ENCODE measurements at regions not wholly inside any gene's neighbourhood (a gene's known extent, or its start where the extent isn't known, plus 50 kb on each side); places are given as distances from the start of the nearest gene placed in this dataset.

DNA sequence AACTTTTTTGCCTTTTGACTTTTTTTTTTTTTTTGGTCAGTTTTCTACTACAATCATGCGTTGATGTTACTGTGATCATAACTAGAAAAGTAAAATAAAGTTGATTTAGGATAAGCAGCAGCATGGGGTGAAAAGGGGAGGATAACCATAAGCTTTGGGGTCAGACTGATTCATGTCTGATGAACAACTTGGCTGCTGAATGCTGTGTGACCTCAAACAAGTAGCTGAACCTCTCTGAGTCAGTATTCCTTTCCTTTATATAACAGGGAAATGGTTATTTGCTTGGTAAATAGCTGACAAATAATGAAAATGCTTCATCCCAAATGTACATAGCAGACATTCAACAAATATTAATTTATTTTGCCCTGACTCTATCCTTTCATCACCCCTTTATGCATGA lies 413.0 kb downstream of the VRK1 start:
- Histone ChIP-seq H3K4me1 (ENCODE audit: control insufficient read depth in 1 of 2, insufficient read depth in 2 of 2, low read length in 2 of 2) (no peaks in the 10 kb centered on the region), H3K36me3 (ENCODE audit: control insufficient read depth in 1 of 2, insufficient read depth in 2 of 2, low read length in 2 of 2) (no peaks in the 10 kb centered on the region), H3K9me3 (ENCODE audit: control insufficient read depth in 1 of 2, low read length in 2 of 2) (no peaks in the 10 kb centered on the region), H3K27ac (ENCODE audit: low read length) (no peak overlapping the region), H3K27me3 (ENCODE audit: low read depth, low read length) (no peaks in the 10 kb centered on the region), H3K4me3 (ENCODE audit: low read depth in 1 of 2, low read length in 2 of 2) (no peak overlapping the region)

DNA sequence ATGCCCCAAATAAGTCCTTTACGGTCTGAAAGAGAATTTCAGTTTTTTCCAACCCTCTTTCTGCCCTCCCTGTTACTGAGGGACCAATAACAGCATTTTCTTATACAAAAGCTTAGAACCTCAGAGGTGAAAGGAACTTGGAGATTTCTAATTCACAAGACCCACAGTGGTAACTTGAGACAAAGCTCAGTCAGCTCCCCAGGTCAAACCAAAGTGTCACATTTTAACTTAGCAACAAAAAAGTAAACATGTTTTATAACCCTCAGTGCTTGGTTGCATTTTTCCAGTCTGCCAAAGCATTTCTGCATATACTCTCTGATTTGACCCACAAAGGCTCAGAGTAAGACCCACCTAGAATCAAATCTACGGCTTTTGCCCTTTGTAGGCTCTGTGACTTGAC lies 415.2 kb downstream of the VRK1 start:
- H3K27me3 ChIP-seq (ENCODE audit: low read depth, low read length), result no peaks in the 10 kb centered on the region
- H3K9me3 ChIP-seq (ENCODE audit: control insufficient read depth in 1 of 2, low read length in 2 of 2), result no peaks in the 10 kb centered on the region
- no peak overlapping the region for H3K27ac ChIP-seq (ENCODE audit: low read length)
- no peaks in the 10 kb centered on the region for H3K4me1 ChIP-seq (ENCODE audit: control insufficient read depth in 1 of 2, insufficient read depth in 2 of 2, low read length in 2 of 2)
- no peak overlapping the region for H3K4me3 ChIP-seq (ENCODE audit: low read depth in 1 of 2, low read length in 2 of 2)
- H3K36me3 ChIP-seq (ENCODE audit: control insufficient read depth in 1 of 2, insufficient read depth in 2 of 2, low read length in 2 of 2), result no peaks in the 10 kb centered on the region

- H3K4me3 ChIP-seq (ENCODE audit: low read depth in 1 of 2, low read length in 2 of 2), result no peak overlapping the region
- no peaks in the 10 kb centered on the region for H3K27me3 ChIP-seq (ENCODE audit: low read depth, low read length)
Measured at GRCh38 chr14:97213720-97214119, 416.5 kb downstream of the VRK1 start.

DNA sequence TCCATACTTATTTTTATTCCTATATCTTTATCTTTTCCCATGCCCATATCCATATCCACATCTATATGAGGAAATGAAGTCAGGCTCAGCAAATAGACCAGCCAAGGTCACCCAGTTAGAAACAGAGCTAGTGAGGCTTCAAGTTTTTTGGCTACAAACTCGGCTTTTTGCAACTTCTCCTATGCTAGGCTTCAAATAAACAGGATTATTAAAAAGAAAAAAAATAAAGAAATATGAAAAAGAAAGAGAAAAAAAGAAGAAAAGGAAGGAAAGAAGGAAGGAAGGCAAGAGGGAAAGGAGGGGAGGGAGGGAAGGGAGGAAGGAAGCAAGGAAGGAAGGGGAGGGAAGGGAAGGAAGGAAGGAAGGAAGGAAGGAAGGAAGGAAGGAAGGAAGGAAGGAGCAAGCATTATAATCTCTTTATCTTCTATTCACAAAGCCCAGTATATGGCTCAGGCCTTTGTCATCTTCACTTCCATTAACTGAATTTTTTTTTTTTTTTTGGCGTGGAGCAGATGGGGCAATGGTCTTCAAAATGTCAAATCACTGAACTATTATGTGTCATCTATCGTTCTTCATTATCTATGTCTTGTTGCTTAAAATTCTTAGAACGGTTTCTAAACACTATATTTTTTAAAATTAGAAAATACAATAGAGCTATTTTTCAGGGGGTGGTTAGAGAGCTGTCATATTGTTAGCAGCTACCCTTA lies 418.2 kb downstream of the VRK1 start:
- no peak overlapping the region for H3K4me3 ChIP-seq (ENCODE audit: low read depth in 1 of 2, low read length in 2 of 2)
- peaks cover 0 to 16% of the 10 kb centered on the region in 2 donors for H3K4me1 ChIP-seq (ENCODE audit: control insufficient read depth in 1 of 2, insufficient read depth in 2 of 2, low read length in 2 of 2)
- no peak overlapping the region for H3K27ac ChIP-seq (ENCODE audit: low read length)
- H3K9me3 ChIP-seq (ENCODE audit: control insufficient read depth in 1 of 2, low read length in 2 of 2), result no peaks in the 10 kb centered on the region
- peaks cover 6% of the 10 kb centered on the region for H3K27me3 ChIP-seq (ENCODE audit: low read depth, low read length)
- no peaks in the 10 kb centered on the region for H3K36me3 ChIP-seq (ENCODE audit: control insufficient read depth in 1 of 2, insufficient read depth in 2 of 2, low read length in 2 of 2)

More at GRCh38 chr14:97213720-97214119, 416.5 kb downstream of the VRK1 start:
- Histone ChIP-seq H3K9me3 (ENCODE audit: control insufficient read depth in 1 of 2, low read length in 2 of 2) (no peaks in the 10 kb centered on the region), H3K27ac (ENCODE audit: low read length) (no peak overlapping the region), H3K36me3 (ENCODE audit: control insufficient read depth in 1 of 2, insufficient read depth in 2 of 2, low read length in 2 of 2) (no peaks in the 10 kb centered on the region), H3K4me1 (ENCODE audit: control insufficient read depth in 1 of 2, insufficient read depth in 2 of 2, low read length in 2 of 2) (peaks cover 0 to 6% of the 10 kb centered on the region in 2 donors)

DNA sequence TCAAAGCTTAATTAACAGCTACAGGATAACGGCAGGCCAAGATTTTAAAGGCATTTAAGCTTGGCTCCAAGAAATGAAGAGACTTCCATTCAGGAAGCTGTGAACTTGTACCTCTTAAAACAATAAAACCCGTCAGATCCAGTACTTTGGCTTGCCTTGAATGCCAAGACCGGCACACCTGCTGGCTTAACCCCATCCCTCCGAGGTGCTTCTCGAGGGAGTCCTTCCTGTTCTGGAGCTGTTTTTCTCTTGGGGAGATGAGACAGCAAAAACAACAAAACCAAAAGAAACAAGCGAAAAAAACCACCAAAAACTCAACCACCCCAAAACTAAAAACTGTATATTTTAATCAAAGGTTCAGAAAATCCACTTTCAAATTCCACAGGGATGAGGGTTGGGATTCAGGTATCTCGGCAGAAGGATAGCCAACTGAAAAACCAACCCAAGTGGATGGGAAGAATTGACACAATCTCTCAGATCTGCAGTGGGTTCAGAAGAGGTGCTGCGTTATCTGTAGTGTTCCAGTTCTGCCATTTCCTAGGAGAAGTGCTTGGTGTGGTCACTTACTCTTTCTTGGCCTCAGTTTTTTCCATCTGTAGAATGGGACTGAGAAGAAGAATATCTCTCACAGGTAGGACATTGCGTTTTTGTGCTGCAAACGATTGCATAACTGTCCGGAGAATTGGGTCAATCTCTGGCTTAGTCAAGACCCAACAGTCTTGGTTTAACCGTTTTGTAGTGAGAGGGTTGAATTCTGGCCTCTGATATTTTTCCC lies 420.1 kb downstream of the VRK1 start:
- Histone ChIP-seq H3K36me3 (ENCODE audit: control insufficient read depth in 1 of 2, insufficient read depth in 2 of 2, low read length in 2 of 2) (no peaks in the 10 kb centered on the region), H3K4me3 (ENCODE audit: low read depth in 1 of 2, low read length in 2 of 2) (no peak overlapping the region), H3K9me3 (ENCODE audit: control insufficient read depth in 1 of 2, low read length in 2 of 2) (no peaks in the 10 kb centered on the region), H3K4me1 (ENCODE audit: control insufficient read depth in 1 of 2, insufficient read depth in 2 of 2, low read length in 2 of 2) (peaks cover 0 to 16% of the 10 kb centered on the region in 2 donors), H3K27ac (ENCODE audit: low read length) (no peak overlapping the region), H3K27me3 (ENCODE audit: low read depth, low read length) (peaks cover 6% of the 10 kb centered on the region)

DNA sequence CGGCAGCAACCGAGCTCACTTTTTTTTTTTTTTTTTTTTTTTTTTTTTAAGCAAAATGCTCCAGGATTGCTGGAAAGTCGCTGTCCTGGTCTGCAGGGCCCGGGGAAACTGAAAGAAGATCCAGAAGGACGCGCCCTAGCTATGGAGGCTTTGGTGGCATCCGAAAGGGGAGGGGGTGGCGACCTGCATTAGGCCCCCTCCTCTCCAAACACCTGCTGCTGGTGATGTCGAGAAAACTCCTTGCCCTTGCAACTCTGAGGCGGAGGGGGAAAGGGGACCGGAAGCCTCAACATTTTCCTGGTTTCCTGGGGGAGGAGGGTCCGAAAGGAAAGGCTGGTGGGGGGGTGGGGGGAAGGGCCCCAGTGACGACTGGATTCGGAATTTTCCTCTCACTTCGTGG lies 421.1 kb downstream of the VRK1 start:
- Histone ChIP-seq H3K9me3 (ENCODE audit: control insufficient read depth in 1 of 2, low read length in 2 of 2) (no peaks in the 10 kb centered on the region), H3K4me1 (ENCODE audit: control insufficient read depth in 1 of 2, insufficient read depth in 2 of 2, low read length in 2 of 2) (peaks cover 0 to 16% of the 10 kb centered on the region in 2 donors), H3K36me3 (ENCODE audit: control insufficient read depth in 1 of 2, insufficient read depth in 2 of 2, low read length in 2 of 2) (no peaks in the 10 kb centered on the region), H3K27ac (ENCODE audit: low read length) (no peak overlapping the region), H3K4me3 (ENCODE audit: low read depth in 1 of 2, low read length in 2 of 2) (peak overlapping the region in 1 of 2 donors; percentile 57), H3K27me3 (ENCODE audit: low read depth, low read length) (peaks cover 6% of the 10 kb centered on the region)

DNA sequence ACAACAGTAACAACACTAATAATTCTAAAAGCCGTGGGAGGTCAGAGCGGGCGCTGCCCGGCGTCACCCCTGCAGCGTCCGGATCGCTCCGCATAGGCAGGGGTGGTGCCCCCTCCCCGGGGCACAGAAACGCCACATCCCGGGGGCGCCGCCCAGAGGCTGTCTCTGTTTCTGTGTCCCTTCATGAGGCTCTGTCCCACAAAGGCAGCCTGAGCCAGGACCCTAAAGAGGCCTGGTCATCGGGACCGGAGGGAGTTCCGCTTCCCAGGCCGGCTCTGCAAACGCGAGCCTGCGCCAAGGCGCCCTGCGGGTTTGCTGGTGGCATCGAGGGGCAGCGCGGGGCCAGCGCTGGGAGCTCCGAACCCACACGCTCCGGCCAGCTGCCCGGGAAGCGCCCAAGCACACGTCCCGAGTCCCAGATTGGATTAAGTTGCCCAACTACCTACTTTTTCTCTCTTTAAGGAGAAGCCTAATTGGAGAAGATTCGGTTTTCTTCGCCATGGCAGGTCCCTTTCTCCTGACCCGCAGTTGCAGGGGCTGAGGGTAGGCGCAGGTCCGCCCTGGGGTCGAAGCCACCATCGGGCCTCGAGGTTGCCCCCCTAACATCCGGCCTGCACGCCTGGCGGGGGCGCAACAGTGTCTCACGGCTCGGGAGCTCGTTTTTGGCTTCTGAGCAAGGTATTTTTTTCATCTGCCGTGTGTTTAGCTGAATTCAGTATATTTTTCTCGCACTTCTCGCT lies 421.7 kb downstream of the VRK1 start:
- H3K27me3 ChIP-seq (ENCODE audit: low read depth, low read length), result peaks cover 6% of the 10 kb centered on the region
- peak overlapping the region; percentile 26 to 57 for H3K4me3 ChIP-seq (ENCODE audit: low read depth in 1 of 2, low read length in 2 of 2)
- H3K27ac ChIP-seq (ENCODE audit: low read length), result no peak overlapping the region

DNA sequence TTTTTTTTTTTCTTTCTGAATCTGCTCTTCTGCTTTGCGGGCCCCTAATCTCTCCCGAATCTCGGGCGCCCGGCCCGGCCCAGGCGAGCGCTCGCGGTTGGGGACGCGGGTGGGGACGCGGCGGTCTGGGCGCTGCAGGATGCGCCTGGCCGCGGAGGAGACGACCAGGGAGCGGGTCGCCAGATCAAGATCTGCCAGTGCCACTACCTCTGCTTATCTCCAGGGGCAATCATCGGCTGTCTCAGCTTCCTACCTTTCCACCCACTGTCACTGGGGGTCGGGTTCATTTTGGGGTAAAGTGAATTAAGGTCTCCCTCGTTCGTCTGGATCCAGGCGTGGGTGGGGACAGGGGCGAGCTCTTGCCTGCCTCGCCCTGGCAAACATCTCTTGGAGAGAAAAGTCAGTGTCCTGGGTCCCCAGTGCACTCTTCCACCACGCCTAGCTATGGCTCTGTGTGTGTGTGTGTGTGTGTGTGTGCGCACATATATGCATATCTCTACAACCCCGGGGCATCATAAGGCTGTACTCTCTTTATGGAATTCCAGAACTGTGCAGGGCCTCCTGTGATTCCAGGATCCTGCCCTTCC lies 422.3 kb downstream of the VRK1 start:
- Histone ChIP-seq H3K27ac (ENCODE audit: low read length) (no peak overlapping the region), H3K4me1 (ENCODE audit: control insufficient read depth in 1 of 2, insufficient read depth in 2 of 2, low read length in 2 of 2) (peaks cover 0 to 16% of the 10 kb centered on the region in 2 donors), H3K4me3 (ENCODE audit: low read depth in 1 of 2, low read length in 2 of 2) (peak overlapping the region; percentile 26 to 57), H3K36me3 (ENCODE audit: control insufficient read depth in 1 of 2, insufficient read depth in 2 of 2, low read length in 2 of 2) (no peaks in the 10 kb centered on the region), H3K27me3 (ENCODE audit: low read depth, low read length) (peaks cover 6% of the 10 kb centered on the region), H3K9me3 (ENCODE audit: control insufficient read depth in 1 of 2, low read length in 2 of 2) (no peaks in the 10 kb centered on the region)

More for the DNA sequence above, 421.7 kb downstream of the VRK1 start:
- no peaks in the 10 kb centered on the region for H3K36me3 ChIP-seq (ENCODE audit: control insufficient read depth in 1 of 2, insufficient read depth in 2 of 2, low read length in 2 of 2)
- peaks cover 0 to 16% of the 10 kb centered on the region in 2 donors for H3K4me1 ChIP-seq (ENCODE audit: control insufficient read depth in 1 of 2, insufficient read depth in 2 of 2, low read length in 2 of 2)
- H3K9me3 ChIP-seq (ENCODE audit: control insufficient read depth in 1 of 2, low read length in 2 of 2), result no peaks in the 10 kb centered on the region

DNA sequence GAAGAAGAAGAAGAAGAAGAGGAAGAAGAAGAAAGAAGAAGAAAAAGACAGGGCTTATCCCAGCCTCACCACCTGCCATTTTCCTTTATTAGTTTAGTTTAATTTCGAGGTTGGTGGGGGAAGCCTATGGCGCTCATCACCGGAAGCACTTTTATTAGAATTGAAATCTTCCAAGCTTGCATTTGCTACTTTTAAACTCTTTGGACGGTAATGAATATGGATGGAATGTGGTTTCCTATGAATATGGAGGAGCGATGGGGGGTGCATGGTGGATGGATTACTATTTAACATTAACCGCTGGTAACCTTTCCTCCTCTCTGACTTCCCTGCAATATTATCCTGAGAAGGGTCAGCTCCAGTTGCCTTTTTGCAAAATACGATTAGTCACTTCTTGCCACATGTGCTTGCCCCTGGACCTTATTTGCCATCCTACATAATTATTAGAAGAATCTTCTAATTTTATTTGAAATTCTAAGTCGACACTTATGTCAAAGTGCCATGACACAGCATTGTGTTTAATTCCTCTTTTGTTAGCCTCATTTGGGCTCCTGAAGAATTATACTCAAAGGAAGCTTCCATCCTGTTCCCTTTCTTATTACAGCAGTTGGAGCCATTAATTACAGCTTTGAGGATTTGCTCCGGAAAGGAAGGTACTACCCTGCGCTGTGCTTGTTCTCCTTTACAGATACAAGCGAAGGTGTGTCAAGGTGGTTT lies 424.5 kb downstream of the VRK1 start:
- H3K27ac ChIP-seq (ENCODE audit: low read length), result no peak overlapping the region
- H3K36me3 ChIP-seq (ENCODE audit: control insufficient read depth in 1 of 2, insufficient read depth in 2 of 2, low read length in 2 of 2), result no peaks in the 10 kb centered on the region
- no peak overlapping the region for H3K4me3 ChIP-seq (ENCODE audit: low read depth in 1 of 2, low read length in 2 of 2)
- peaks cover 6% of the 10 kb centered on the region for H3K27me3 ChIP-seq (ENCODE audit: low read depth, low read length)
- peaks cover 0 to 16% of the 10 kb centered on the region in 2 donors for H3K4me1 ChIP-seq (ENCODE audit: control insufficient read depth in 1 of 2, insufficient read depth in 2 of 2, low read length in 2 of 2)
- no peaks in the 10 kb centered on the region for H3K9me3 ChIP-seq (ENCODE audit: control insufficient read depth in 1 of 2, low read length in 2 of 2)

GRCh38 chr14:97224016-97224415 lies 426.8 kb downstream of the VRK1 start:
- Histone ChIP-seq H3K4me3 (ENCODE audit: low read depth in 1 of 2, low read length in 2 of 2) (no peak overlapping the region), H3K36me3 (ENCODE audit: control insufficient read depth in 1 of 2, insufficient read depth in 2 of 2, low read length in 2 of 2) (no peaks in the 10 kb centered on the region), H3K27me3 (ENCODE audit: low read depth, low read length) (peaks cover 6% of the 10 kb centered on the region), H3K4me1 (ENCODE audit: control insufficient read depth in 1 of 2, insufficient read depth in 2 of 2, low read length in 2 of 2) (peaks cover 0 to 7% of the 10 kb centered on the region in 2 donors), H3K27ac (ENCODE audit: low read length) (no peak overlapping the region), H3K9me3 (ENCODE audit: control insufficient read depth in 1 of 2, low read length in 2 of 2) (no peaks in the 10 kb centered on the region)

Data from muscle layer of duodenum (tissue), 2 donors.